SHP77 (cell line): ENCODE measurements at regions not wholly inside any gene's neighbourhood (a gene's known extent, or its start where the extent isn't known, plus 50 kb on each side); places are given as distances from the start of the nearest gene placed in this dataset.

ENCODE experiments used
- DNase-seq, 2 experiments: peaks; one replicate each; lab custom pipeline; 2025; lab: John Stamatoyannopoulos, UW

DNA sequence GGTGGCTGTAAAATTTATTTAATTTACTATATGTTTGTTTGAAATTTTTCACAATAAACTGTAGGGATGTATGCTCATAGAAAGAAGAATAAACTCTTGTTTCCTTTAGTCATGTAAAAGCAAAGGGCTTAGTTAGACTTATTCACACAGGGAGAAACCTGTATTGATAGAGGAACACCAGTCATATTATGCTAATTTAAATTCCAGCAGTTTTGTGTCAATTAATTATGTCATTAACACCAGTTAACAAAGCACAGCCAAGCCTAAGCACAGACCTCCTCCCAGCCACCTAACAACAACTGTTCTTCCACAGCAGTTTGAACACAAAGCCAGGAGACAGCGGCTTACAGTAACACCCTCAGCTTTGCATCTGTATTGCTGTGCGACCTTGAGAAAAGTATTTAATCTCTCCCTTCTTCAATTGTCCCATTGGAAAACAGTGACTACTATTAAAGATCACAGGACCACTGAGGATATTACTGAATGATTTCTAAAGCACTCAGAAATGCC is 260.8 kb upstream of the RRP15 start:
- no peak for DNase-seq

DNA sequence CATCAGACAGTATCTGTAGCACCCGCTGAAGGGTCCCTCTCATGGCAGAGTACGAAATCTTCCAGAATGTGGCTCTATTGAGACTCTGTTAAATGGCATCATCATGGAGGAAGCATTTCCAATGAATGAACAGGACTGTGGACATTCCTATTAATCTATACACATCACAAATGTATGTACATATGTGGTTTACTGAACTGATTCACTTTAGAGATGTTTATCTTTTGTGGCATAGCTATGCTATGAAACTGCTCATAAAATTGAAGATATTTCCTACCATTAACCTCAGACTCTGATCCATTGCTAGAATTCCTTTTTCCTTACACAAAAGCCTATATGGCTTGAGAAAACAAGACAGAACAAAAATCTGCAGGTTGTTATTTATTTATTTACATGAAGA is 259.6 kb upstream of the RRP15 start:
- no peak for DNase-seq

DNA sequence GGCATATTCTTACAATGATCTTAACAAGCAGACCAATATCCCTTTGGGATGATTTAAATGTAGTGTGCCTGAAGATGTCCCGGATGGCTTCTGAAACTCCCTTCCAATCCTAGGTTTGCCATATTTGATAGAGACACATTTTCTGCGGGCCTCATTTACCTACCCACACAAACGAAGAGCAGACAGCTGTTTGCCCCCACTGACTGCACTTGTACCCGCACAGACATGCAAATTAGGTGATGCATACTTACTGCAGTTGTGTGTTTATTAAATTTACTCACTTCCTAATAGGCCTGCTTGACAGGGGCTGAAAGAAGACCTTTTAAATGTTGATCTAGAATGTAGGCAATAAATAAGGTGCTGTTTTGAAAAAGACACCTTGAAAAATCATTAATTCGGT is 257.9 kb upstream of the RRP15 start:
- DNase-seq, result no peak

DNA sequence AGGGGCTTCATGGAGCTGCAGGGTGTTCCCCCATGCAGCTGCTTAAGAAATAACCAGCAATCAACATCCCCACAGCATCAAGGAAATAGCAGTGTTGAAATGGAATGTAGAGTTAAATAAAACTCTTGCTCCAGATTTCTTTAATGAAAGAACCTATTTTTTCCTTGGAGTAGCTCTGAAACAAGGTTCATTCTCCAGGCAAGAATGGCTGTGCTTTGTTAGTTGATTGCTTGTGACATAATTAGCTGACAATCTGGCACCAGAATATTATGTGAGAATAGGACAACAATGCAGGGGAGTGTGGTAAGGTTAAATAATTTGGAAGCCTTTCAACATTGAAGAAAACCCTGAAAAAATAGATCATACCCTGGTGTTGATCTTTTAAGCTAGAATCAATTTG is 254.2 kb upstream of the RRP15 start:
- no peak for DNase-seq

DNA sequence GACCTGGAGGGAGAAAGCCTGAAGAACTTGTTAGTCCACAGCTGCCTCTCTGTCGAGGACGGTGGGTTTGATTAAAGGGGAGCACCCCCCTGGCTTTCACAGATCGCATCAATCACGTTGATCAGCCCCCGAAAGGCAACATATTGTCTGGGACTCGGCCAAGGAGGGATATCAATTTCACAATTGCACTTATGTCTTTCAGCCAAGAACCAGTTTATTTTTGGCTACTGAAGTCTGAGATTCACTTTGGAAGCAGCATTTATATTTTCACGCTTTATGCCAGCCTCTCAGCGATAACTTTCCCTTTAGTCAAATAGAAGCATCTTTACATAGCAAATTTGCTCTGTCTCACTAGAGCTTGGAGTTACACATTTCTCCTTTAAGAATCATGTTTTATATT is 253.2 kb upstream of the RRP15 start:
- no peak for DNase-seq

DNA sequence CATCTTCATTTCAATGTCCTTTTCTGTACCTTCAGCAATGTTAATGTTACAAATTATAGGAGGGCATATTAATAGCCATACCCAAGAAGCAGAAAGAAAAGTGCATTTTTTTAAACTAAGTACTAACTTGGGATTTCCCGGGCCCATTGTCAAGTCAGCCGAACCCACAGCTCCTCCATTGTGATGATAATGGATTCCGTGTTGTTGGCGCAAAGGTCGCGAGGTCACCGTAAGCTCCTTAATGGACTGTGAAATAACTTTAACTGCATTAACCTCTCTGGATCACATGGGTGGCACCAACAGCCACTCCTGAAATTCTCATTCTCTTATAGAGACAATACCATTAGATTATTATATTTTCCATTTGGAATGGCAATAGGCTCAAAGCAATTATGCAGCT is 250.6 kb upstream of the RRP15 start:
- no peak for DNase-seq

DNA sequence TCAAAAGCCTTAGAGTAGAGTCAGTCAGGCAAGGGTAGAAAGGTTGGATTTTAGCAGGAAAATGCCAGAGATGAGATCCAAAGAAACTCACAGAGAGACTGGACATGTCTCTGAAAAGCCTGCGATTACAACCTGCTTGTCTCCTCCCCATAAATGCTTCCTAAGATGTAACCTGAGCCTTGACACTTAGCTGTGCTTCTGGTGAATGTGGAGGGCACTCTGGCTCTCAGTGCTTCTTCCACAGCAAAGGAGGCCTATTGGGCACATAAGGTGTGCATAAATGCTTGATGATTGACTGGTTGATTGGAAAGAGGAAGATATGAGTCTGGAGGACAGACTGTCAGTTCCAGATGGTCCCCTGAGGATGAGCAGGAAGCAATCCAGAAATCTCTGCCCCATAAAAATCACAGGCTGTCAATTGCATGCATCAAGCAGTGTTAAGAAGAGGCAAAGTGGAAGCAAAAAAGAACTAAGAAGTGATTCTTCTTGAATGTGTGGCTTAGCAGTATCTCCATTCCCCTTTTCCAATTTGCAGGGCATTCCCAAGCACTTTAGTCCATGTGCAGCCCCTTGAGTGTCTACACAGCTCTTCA is 236.2 kb upstream of the RRP15 start:
- no peak for DNase-seq

DNA sequence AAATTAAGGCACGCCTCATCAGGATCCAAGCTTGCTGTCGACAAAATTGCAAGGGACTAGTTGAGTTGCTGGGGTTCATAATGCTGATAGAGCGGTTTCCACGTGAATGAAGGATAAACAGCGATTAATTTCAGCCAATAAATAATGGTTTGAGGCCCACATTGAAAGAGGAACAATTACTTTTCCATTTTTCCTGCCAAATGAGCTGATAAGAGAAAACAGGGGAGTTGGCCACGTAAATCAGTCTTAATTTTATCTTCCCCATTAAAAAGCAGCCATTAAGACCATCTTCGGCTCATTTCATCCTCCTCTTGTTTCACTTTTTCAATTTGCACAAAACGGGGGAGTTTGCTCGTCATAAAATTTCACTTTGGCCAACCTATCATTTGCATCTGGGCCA is 235.5 kb upstream of the RRP15 start:
- DNase-seq, result no peak

DNA sequence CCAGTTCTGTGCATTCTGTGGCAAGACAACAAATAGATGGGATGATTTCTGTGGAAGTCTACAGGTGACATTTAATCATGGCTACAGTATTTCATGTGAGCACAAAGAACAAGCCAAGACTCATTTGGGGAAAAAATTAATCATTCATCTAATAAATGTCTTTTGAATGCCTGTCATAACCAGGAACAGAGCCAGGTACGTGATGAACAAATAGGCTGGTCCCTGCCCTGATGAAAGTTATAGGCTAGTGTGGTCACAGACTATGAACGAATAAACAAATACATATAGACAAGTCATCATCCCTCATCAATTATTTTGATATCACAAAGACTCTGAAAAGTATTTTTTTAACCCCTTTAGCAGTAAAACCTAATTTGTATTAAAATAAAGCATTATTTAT is 226.4 kb upstream of the RRP15 start:
- no peak for DNase-seq

DNA sequence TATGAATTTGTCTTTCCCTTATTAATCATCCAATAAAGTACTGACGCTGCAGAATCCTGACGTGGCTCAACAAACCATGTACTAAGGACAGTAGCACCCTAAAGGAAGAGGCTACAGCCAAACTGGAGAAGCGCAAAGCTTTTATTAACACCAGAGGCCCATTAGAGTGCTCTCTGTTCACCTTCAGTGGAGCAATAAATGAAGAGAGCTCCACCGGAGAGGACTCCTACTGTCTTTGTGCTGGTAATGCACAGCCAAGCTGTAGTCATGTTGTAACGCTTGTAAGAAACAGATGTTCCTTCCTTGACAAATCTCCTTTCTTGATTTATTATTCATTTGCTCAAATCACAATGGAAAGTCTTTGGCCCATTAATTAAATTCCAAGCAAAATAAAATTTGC is 220.7 kb upstream of the RRP15 start:
- DNase-seq, result no peak

DNA sequence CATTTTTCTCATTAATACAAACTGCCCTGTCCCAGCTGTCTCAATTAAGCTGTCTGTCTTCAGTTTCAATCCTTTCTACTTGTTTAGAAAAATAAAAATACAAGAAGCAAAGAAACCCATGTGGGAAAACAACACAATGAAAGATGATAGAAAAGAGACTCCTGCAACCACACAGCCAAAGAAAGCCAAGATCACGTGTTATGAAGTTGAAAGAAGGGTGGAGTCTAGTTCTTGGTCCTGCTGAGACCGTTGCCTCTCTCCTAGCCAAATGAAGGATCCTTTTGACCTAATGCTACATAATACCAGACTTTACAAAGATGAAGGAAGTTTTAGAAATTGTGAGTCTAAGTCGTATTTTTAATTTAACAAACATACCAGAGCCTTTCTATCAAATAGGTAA is 218.8 kb upstream of the RRP15 start:
- no peak for DNase-seq

DNA sequence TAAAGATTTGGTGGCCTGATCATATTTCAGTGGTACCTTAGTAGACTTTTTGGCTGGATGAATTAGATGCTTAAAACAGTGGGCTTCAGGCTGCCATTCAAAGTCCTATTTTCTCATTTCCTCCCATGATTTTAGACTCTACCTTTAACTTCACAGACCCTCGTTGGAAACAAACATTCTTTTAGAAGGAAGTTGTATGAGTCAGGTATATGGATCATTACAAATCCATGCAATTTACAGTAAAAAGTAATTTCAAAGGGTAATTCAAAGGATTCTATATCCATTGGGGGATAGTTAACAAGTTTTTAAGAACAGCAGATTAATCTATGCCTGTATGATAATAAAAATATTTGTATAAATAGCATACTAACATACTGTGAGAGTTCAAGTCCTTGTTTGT is 216.9 kb upstream of the RRP15 start:
- DNase-seq, result no peak

DNA sequence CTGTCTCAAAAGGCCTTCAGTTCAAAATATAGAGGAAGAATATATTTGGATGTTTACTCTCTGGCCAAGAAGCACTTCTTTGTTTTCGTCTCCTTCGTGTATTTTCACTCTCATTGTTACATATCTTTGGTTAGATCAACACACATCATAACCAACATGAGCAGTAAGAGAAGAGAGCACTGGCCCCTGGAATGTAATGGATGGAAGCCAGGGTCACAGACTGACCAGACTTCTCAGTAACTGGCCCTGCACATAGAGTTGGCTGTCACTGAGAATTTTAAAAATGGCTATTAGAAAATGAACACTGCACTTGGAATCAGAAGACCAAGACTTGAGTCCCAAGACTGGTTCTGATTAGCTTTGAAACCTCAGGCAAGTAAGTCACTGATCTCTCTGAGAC is 215.9 kb upstream of the RRP15 start:
- DNase-seq, result no peak

DNA sequence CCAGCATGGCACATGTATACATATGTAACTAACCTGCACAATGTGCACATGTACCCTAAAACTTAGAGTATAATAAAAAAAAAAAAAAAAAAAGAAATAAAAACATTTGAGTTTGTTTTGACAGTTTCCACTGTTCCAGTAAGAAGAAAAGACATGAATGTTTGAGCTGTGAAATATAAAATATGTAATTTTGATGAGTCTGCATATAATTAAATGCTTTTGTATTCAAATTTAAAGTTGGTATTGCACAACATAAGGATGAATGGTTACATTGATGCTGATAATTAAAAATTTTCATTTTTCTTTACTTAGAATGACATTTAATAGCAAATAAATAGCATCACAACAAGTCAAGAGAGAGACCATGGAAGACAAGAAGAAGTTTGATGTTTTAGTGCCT is 212.0 kb upstream of the RRP15 start:
- DNase-seq, result no peak

DNA sequence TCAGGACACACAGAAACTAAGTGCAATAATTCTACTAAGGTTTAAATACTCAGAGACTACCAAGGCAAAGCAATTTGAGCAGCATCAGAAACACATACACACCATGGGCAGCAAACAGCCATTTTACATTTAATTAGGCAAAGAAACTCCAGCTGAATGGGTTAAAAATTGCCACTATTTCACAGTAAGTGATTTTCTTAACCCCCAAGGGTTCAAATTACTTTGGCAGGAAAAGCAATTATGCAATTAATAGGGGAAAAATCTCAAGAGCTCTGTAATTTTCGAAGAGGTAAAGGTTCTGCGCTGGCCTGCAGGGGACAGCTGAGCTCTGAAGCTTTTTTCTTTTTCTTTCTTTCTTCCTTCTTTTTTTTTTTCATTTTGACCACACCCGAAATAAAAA is 206.2 kb upstream of the RRP15 start:
- no peak for DNase-seq

DNA sequence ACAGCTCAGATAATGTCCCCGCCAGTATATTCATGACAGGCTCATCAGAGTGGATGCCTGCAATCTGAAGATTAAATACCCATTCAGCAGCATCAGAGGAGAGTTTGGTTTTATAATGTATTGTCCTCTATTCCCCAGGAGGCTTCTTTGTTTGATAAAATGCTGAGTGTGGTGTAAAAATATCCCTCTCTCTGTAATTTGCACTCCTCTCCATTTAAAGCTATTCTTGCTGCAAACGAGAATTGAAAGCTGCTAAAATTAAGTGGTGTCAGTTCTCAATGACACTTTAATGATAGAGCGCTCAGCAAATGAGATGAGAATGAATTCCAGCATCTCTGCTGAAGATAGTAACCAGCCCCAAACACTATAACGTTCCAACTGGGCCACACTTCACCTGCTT is 205.7 kb upstream of the RRP15 start:
- DNase-seq, result no peak

DNA sequence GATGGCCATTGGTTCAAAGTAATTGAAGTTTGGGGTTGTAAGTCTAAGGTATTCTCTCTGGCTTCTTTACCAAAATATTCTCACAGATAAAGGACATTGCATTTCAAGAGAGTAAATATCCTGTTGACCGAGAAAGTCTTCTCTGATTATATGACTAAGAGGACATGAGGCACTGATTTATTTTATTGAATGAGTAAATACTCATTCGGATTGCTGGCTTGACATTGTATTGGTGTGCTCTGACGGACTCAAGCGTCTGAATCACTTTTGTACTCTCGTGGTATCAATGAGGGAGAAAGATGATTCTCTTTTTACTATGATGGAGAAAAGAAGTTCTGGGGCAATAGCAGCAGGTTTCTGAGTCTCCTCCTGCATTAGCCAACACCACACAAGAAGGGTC is 205.3 kb upstream of the RRP15 start:
- no peak for DNase-seq

DNA sequence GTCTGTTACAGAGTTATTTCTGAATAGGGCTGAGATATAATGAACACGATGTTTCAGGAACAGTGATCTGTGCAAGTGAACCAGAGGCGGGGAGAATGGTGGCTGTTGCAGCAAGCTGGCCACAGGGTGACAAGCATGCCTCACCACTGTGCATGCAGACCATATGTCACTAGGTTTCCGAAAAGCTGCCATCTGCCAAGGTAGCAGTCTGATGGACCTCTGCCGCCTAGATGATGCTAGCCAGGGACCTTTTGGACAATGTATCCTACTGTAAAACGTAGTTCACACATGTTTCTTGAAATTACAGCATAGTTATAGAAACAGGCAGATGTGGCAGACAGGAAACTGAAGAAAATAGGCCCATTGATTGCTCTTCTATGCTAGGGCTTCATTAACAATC is 204.2 kb upstream of the RRP15 start:
- no peak for DNase-seq

DNA sequence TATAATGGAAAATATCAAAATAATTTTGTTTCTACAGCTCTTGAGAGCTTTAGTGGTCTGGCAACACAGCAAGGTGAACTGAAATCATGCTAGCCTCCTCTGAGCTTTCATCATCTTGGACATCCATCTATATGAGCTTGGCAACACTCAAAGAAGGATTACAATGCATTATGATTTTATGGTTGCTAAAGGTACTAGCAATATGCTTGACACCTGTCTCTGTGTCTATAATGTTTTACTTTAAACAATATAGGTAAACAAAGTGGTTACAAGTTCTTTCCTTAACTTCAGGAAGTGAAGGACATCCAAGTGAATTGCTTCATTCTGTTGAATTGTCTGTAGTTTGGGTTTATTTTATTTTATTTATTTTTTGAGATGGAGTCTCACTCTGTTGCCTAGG is 203.7 kb upstream of the RRP15 start:
- no peak for DNase-seq

DNA sequence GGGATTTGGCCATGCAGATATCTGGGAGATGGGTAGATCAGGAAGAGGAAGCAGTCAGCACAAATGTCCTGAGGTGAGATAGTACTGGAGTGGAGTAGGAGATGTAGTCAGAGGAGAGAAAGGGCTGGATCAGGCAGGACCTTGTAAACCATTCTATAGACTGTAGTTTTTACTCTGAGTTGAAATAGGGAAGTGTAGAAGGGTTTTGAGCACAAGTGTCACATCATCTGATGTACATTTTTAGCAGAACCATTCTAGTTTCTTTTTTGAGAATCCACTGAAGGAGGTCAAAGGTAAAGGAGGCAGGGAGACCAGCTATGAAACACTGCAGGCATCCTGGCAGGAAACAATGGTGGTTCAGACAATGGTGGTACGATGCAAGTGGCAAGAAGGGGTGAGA is 194.6 kb upstream of the RRP15 start:
- DNase-seq, result no peak

DNA sequence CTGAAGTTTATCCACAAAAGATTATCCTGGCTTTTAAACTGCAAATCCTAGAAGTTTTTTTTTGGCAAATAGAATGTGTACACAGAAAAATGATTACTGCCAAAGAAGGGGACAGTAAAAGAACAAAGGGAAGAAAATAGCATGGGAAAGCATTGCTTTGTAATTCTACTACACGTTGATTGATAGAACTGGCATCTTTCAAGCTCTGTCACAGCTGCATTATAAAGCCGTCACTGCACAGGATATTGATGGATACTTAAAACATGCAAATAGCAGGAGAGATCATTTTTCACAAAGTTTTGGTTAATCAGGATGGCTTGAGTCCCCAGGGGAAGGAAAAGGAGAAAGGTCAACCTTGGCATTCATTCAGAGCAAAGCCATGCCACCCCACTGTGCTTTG is 183.7 kb upstream of the RRP15 start:
- no peak for DNase-seq

DNA sequence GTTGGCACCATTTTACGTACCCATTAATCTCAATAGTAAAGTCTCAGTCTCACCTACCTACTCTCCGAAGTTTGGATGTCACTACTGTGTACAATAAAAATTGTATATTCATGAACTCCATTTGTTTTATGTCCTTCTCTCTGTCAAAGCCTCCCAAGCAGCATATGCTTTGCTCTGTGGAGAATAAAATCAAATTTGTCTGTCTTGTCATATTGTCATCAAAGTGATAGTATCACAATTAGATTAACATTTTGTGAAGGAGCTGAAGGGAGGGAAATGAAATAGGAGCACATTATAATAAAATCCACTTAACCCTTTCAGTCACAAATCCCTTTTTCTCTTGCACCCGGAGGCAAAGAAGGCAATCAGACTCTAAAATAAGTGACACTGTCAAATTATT is 177.1 kb upstream of the RRP15 start:
- DNase-seq, result no peak

DNA sequence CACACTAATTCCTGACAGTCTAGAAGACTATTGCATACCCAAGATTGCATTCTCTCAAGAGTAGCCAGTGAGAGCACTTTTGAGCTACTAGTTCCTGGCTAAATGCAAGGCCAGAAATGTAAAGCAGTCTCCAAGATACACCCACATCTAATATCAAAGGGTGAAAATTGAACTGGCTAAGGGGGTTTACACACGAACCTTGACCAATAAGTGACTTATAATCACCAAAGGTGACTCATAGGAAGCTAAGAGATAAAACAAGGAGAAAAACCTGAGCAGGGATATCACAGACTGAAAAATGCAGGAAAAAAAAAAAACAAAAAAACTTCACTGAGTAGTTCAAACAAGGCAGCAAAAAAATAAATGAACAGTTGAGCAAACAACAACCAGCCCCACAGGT is 172.2 kb upstream of the RRP15 start:
- no peak for DNase-seq

DNA sequence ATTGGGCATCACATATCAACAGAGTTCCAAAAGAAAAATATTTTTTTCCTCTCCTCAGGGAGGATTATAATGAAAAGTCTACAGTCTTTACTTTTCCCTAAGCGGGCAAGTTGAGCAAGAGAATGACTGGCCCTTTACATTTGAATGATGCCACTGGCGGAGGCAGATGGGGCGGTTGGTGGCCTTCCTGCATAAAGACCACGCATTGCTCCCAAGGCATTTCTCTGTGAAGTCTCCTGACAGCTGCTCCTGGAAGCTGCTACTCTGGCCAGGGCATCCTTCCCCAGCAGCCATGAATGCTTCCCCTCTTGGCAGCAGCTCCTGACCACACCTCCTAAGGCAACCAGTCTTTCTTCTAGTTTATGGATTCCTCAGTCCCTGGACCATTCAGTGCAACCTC is 161.1 kb upstream of the RRP15 start:
- no peak for DNase-seq

DNA sequence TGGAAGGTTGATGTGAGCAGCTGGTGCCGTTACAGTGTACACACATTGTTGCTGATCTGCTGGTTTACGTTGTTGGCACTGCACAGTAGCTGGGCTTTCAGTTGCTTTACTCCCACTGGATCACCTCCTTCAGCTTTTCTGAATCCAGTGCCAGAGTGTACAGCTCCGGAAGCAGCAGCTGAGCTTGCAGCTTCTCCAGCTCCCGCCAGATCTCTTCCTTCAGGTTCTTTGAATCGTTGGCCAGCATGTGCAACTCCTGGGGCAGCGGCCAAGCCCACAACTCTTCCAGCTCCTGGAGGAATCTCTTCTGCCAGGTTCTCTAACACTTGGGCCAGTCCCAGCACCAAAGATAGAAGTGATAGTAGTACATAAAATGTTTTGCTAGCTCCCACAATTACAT is 149.7 kb upstream of the RRP15 start:
- no peak for DNase-seq
